ENCODE measurements at regions not wholly inside any gene's neighbourhood (a gene's known extent, or its start where the extent isn't known, plus 50 kb on each side); places are given as distances from the start of the nearest gene placed in this dataset.

DNA sequence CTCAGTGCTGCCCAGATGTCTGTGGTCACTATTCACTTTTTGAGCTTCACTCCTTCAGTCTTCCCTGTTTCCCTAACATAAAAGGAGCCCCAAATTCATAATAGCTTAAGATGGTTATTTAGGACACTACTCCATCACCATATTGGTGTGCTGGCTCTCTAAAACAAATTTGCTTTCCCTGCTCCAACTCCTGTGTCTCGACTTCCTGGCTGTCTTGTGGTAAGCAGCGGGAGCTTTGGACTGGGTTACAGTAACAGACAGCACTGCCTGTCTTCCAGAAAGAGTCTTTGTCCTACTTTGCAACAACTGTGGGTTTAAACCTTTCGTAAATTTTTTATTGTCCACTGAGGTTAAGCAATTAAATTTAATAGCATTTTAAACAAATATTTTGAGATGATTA, 389.4 kb downstream of the CDH9 start:
- Histone ChIP-seq H3K36me3 (no peaks in the 10 kb centered on the region), H3K9me3 (peaks cover 0 to 32% (median 19%) of the 10 kb centered on the region in 8 donors), H3K27me3 (replicated peaks in 1 of 7) (no peaks in the 10 kb centered on the region), H3K4me3 (no peak overlapping the region), H3K27ac (no peak overlapping the region), H3K4me1 (no peaks in the 10 kb centered on the region)
- TF ChIP-seq, protein P1, sequence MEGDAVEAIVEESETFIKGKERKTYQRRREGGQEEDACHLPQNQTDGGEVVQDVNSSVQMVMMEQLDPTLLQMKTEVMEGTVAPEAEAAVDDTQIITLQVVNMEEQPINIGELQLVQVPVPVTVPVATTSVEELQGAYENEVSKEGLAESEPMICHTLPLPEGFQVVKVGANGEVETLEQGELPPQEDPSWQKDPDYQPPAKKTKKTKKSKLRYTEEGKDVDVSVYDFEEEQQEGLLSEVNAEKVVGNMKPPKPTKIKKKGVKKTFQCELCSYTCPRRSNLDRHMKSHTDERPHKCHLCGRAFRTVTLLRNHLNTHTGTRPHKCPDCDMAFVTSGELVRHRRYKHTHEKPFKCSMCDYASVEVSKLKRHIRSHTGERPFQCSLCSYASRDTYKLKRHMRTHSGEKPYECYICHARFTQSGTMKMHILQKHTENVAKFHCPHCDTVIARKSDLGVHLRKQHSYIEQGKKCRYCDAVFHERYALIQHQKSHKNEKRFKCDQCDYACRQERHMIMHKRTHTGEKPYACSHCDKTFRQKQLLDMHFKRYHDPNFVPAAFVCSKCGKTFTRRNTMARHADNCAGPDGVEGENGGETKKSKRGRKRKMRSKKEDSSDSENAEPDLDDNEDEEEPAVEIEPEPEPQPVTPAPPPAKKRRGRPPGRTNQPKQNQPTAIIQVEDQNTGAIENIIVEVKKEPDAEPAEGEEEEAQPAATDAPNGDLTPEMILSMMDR (IDR thresholded peaks at IDR 0.05 in 8 of 11, conservative IDR thresholded peaks at IDR 0.05 in 3 of 11) = no peak
- TF ChIP-seq POLR2AphosphoS5 (IDR thresholded peaks at IDR 0.05) (no peak), POLR2A (IDR thresholded peaks at IDR 0.05) (no peak)
- 53 to 66% (median 60%) methylated on average over 3 of the region's 3 CpGs for WGBS, 5 donors
- no peak for DNase-seq
- intact Hi-C loops (cut with DNase I; ENCODE audit: low total_unique reads) = no loop called here

DNA sequence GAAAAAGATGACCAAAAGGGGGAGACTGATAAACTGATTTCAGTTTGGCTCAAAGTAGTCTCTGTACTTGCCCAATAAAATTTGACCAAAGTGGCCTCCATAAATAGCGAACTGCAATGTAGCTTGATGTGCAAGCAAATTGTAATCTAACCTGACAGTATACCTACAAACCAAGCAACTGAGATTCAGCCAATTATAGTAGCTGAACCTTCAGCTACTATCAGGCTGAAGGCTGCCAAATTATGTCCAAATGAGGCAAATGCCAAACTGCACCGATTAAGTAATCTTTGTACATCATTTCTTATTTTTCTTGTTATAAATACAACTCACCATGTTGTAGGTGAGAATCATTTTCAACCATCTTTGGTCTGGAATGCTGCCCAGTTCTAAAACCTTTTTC, 390.6 kb downstream of the CDH9 start:
- Histone ChIP-seq H3K9me3 (peaks cover 0 to 28% (median 16%) of the 10 kb centered on the region in 8 donors), H3K36me3 (no peaks in the 10 kb centered on the region), H3K27me3 (replicated peaks in 1 of 7) (no peaks in the 10 kb centered on the region), H3K4me3 (no peak overlapping the region), H3K27ac (no peak overlapping the region), H3K4me1 (no peaks in the 10 kb centered on the region)
- whole genome bisulfite sequencing, 5 donors = 74 to 90% (median 80%) methylated on average over 2 of the region's 2 CpGs
- TF ChIP-seq, protein P1 (IDR thresholded peaks at IDR 0.05 in 8 of 11, conservative IDR thresholded peaks at IDR 0.05 in 3 of 11) = no peak
- TF ChIP-seq POLR2A (IDR thresholded peaks at IDR 0.05) (no peak), POLR2AphosphoS5 (IDR thresholded peaks at IDR 0.05) (no peak)
- DNase-seq = no peak
- intact Hi-C loops (cut with DNase I; ENCODE audit: low total_unique reads) = no loop called here

- no peak for DNase-seq
- WGBS, 5 donors = 82 to 94% (median 89%) methylated on average over 5 of the region's 5 CpGs
- TF ChIP-seq POLR2AphosphoS5 (IDR thresholded peaks at IDR 0.05) = no peak
- TF ChIP-seq POLR2A (IDR thresholded peaks at IDR 0.05) = no peak
- TF ChIP-seq, protein P1 (IDR thresholded peaks at IDR 0.05 in 8 of 11, conservative IDR thresholded peaks at IDR 0.05 in 3 of 11) = no peak
- Histone ChIP-seq H3K27ac (no peak overlapping the region), H3K4me1 (no peaks in the 10 kb centered on the region), H3K4me3 (no peak overlapping the region), H3K36me3 (no peaks in the 10 kb centered on the region), H3K9me3 (peaks cover 0 to 27% (median 19%) of the 10 kb centered on the region in 8 donors), H3K27me3 (replicated peaks in 1 of 7) (no peaks in the 10 kb centered on the region)
- intact Hi-C loops (cut with DNase I; ENCODE audit: low total_unique reads) = no loop called here
These were observed 392.7 kb downstream of the CDH9 start for GRCh38 chr5:26645659-26646058.

DNA sequence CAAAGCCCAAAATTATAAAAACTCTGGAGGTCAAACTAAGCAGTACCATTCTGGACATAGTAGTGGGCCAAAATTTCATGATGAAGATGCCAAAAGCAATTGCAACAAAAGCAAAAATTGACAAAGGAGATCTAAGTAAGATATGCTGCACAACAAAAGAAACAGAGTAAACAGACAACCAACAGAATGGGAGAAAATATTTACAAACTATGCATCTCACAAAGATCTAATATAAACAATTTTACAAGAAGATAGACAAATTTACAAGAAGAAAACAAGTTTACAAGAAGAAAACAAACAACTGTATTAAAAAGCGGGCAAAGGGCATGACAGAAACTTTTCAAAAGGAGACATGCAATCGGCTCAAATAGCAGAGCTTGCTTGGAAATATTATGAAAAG, 396.9 kb downstream of the CDH9 start:
- intact Hi-C loops (cut with DNase I; ENCODE audit: low total_unique reads) = no loop called here
- Histone ChIP-seq H3K36me3 (no peaks in the 10 kb centered on the region), H3K9me3 (peaks cover 0 to 36% (median 21%) of the 10 kb centered on the region in 8 donors), H3K4me1 (no peaks in the 10 kb centered on the region), H3K27ac (no peak overlapping the region), H3K27me3 (replicated peaks in 1 of 7) (no peaks in the 10 kb centered on the region), H3K4me3 (no peak overlapping the region)
- no peak for DNase-seq
- 76 to 89% (median 83%) methylated on average over 2 of the region's 2 CpGs for WGBS, 5 donors
- TF ChIP-seq, protein P1 (IDR thresholded peaks at IDR 0.05 in 8 of 11, conservative IDR thresholded peaks at IDR 0.05 in 3 of 11) = no peak
- no peak for TF ChIP-seq POLR2AphosphoS5 (IDR thresholded peaks at IDR 0.05)
- no peak for TF ChIP-seq POLR2A (IDR thresholded peaks at IDR 0.05)

All from spleen (tissue), 11 donors.